A673 (cell line): ENCODE measurements at regions not wholly inside any gene's neighbourhood (a gene's known extent, or its start where the extent isn't known, plus 50 kb on each side); places are given as distances from the start of the nearest gene placed in this dataset.

ENCODE experiments used
- BruUV-seq: library from RNA; stranded (reverse); fragments of 400-500 nt; replicated peaks from 2 replicates; lab custom pipeline; 2021; lab: Mats Ljungman, UMichigan
- CTCF ChIA-PET: fragments of 300-600 bp; sonication (Branson Sonifier 250); formaldehyde crosslinking; loops from one replicate; lab custom pipeline; 2022; ENCODE audit warnings: antibody characterized with exemption; lab: Charles Lee
- POLR2A ChIA-PET: fragments of 300-600 bp; sonication (Branson Sonifier 250); formaldehyde crosslinking; loops from one replicate; lab custom pipeline; 2022; ENCODE audit warnings: antibody characterized with exemption; ENCODE audit not compliant: low non-redundant PET; lab: Charles Lee
- DNase-seq: peaks from one replicate; pipeline ENCODE4 v3.0.0-alpha.2; 2015; ENCODE audit warnings: low spot score
- H3K27ac ChIP-seq: fragments of 200-600 bp; sonication (generic); 2 replicates; pipeline ENCODE4 v1.5.1; 2016; ENCODE audit warnings: mixed run types, low read depth, mild to moderate bottlenecking, mixed read lengths, antibody characterized with exemption, low read length; ENCODE audit not compliant: poor library complexity, severe bottlenecking
- H3K27me3 ChIP-seq: fragments of 200-600 bp; sonication (generic); replicated peaks from 2 replicates; pipeline ENCODE4 v1.6.1; 2017; ENCODE audit warnings: mixed run types, low read depth, mild to moderate bottlenecking, mixed read lengths, antibody characterized with exemption, low read length; ENCODE audit not compliant: insufficient read depth, poor library complexity
- H3K36me3 ChIP-seq: fragments of 200-600 bp; sonication (generic); 2 replicates; pipeline ENCODE4 v1.6.1; 2016; ENCODE audit warnings: mixed run types, mild to moderate bottlenecking, mixed read lengths, antibody characterized with exemption, low read length; ENCODE audit not compliant: insufficient read depth, poor library complexity, severe bottlenecking
- H3K4me1 ChIP-seq: fragments of 200-600 bp; sonication (generic); 2 replicates; pipeline ENCODE4 v1.6.1; 2017; ENCODE audit warnings: mixed run types, mild to moderate bottlenecking, mixed read lengths, antibody characterized with exemption, low read length; ENCODE audit not compliant: insufficient read depth, poor library complexity, severe bottlenecking
- H3K4me3 ChIP-seq: fragments of 200-600 bp; sonication (generic); 2 replicates; pipeline ENCODE4 v1.5.1; 2016; ENCODE audit warnings: low read depth, mixed run types, mild to moderate bottlenecking, mixed read lengths, low read length; ENCODE audit not compliant: poor library complexity, severe bottlenecking
- H3K9me3 ChIP-seq: fragments of 200-600 bp; sonication (generic); 2 replicates; pipeline ENCODE4 v1.6.1; 2016; ENCODE audit warnings: mixed run types, low read depth, mild to moderate bottlenecking, mixed read lengths, antibody characterized with exemption, low read length; ENCODE audit not compliant: poor library complexity, severe bottlenecking
- CTCF ChIP-seq: fragments of 300-800, 200-600 bp; sonication (generic); conservative IDR thresholded peaks from 2 replicates; pipeline ENCODE4 v1.5.1; 2017; ENCODE audit warnings: low read depth, mild to moderate bottlenecking, antibody characterized with exemption, low read length, moderate library complexity, mixed read lengths
- EZH2 ChIP-seq: fragments of 200-600 bp; sonication (generic); IDR thresholded peaks from 2 replicates; pipeline ENCODE4 v1.6.1; 2017; ENCODE audit warnings: borderline replicate concordance, low read depth, mild to moderate bottlenecking, mixed read lengths, antibody characterized with exemption, low read length; ENCODE audit not compliant: poor library complexity, severe bottlenecking
- intact Hi-C: fragments of 100-400 bp; cut with micrococcal nuclease; formaldehyde crosslinking; loops from one replicate; pipeline ENCODE4 v1.10.0; 2022; ENCODE audit not compliant: unreplicated experiment

- intact Hi-C loops = no loop called here
- no peak for TF ChIP-seq CTCF
- no peak for TF ChIP-seq EZH2
- no peak for DNase-seq
- Histone ChIP-seq H3K36me3 (no peaks in the 10 kb centered on the region), H3K4me3 (no peak overlapping the region), H3K27me3 (peaks cover 15% of the 10 kb centered on the region), H3K9me3 (no peaks in the 10 kb centered on the region), H3K4me1 (no peaks in the 10 kb centered on the region), H3K27ac (no peak overlapping the region)
- BruUV-seq = no TSS peak
- POLR2A ChIA-PET = no interaction called here
- CTCF ChIA-PET = no interaction called here
These were observed 258.9 kb upstream of the NAV3 start for GRCh38 chr12:77571768-77572167.

DNA sequence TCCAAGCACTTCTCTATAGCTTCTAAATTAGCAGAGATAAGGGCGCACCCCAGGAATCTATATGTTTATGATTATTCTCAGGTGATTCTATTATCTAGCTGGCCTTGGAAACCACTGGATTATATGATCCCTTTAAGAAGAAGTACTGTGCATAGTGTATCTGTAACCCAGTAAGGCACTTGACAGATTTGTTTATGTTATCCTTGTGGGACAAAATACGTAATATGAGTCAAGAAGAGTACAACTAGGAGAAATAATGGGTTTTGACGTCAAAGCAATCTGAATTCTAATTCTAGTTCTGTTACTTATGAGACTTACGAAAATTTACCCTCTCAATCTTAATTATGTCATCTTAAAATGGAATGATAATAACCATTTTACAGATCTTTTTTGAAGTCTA is 259.6 kb upstream of the NAV3 start:
- TF ChIP-seq CTCF (no peak), EZH2 (no peak)
- no peaks in the 10 kb centered on the region for H3K9me3 ChIP-seq
- ChIA-PET CTCF (no interaction called here), POLR2A (no interaction called here)
- intact Hi-C loops = no loop called here
- H3K27me3 ChIP-seq = peaks cover 15% of the 10 kb centered on the region
- no TSS peak for BruUV-seq
- no peak overlapping the region for H3K4me3 ChIP-seq
- no peak overlapping the region for H3K27ac ChIP-seq
- no peaks in the 10 kb centered on the region for H3K4me1 ChIP-seq
- no peaks in the 10 kb centered on the region for H3K36me3 ChIP-seq
- DNase-seq = no peak

DNA sequence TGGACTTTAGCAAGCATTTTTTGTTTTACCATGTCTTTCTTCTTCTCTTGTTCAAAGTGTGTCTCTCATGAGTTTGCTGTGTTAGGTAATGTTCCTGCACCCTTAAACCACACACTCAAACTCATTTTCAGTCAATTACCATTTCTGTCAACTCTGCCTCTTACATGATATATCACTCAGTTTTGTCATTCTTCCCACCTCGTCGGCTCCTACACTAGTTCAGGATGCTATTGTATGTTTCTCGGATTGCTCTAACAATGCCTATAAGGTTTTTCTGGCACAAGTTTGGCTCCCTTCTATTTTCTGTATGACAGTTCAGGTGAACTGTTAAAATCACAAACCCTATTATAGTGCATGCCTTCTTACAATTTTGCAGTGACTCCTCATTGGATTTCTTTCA is 260.8 kb upstream of the NAV3 start:
- H3K4me1 ChIP-seq = no peaks in the 10 kb centered on the region
- intact Hi-C loops = no loop called here
- H3K9me3 ChIP-seq = no peaks in the 10 kb centered on the region
- ChIA-PET POLR2A (no interaction called here), CTCF (no interaction called here)
- no peaks in the 10 kb centered on the region for H3K36me3 ChIP-seq
- peaks cover 15% of the 10 kb centered on the region for H3K27me3 ChIP-seq
- H3K4me3 ChIP-seq = no peak overlapping the region
- no peak overlapping the region for H3K27ac ChIP-seq
- TF ChIP-seq CTCF = no peak
- TF ChIP-seq EZH2 = no peak
- no TSS peak for BruUV-seq
- DNase-seq = no peak
